UCSD-AML1 (cell line): ENCODE measurements at regions not wholly inside any gene's neighbourhood (a gene's known extent, or its start where the extent isn't known, plus 50 kb on each side); places are given as distances from the start of the nearest gene placed in this dataset.

Experiments
- DNase-seq: peaks from one replicate; lab custom pipeline; 2025; ENCODE audit not compliant: unreplicated experiment; lab: John Stamatoyannopoulos, UW

GRCh38 chr13:73157031-73157430 lies 98.2 kb downstream of the KLF5 start:
- no peak for DNase-seq

- DNase-seq: no peak
These were observed 87.9 kb downstream of the KLF5 start for GRCh38 chr13:73146707-73147106.

- no peak for DNase-seq
These were observed 83.3 kb downstream of the KLF5 start for GRCh38 chr13:73142071-73142470.

- no peak for DNase-seq
These were observed 82.5 kb downstream of the KLF5 start for GRCh38 chr13:73141292-73141771.

- no peak for DNase-seq
These were observed 82.0 kb downstream of the KLF5 start for GRCh38 chr13:73140801-73141200.

- DNase-seq: no peak
These were observed 80.1 kb downstream of the KLF5 start for GRCh38 chr13:73138638-73139491.

GRCh38 chr13:73138276-73138637 lies 79.5 kb downstream of the KLF5 start:
- DNase-seq: no peak

GRCh38 chr13:73136776-73137175 lies 78.0 kb downstream of the KLF5 start:
- no peak for DNase-seq

- DNase-seq: no peak
These were observed 74.7 kb downstream of the KLF5 start for GRCh38 chr13:73133531-73133930.

- DNase-seq: no peak
These were observed 72.4 kb downstream of the KLF5 start for GRCh38 chr13:73131247-73131646.

- no peak for DNase-seq
These were observed 70.2 kb downstream of the KLF5 start for GRCh38 chr13:73129023-73129422.
